Activated effector memory CD4-positive, alpha-beta T cell treated with Interleukin-2 at 50 U/mL for 16 hours (primary cell): ENCODE measurements at regions not wholly inside any gene's neighbourhood (a gene's known extent, or its start where the extent isn't known, plus 50 kb on each side); places are given as distances from the start of the nearest gene placed in this dataset.

ENCODE experiments used
- DNase-seq: peaks from one replicate; pipeline ENCODE4 v3.0.0-alpha.2; 2020

- DNase-seq: no peak
Observed at GRCh38 chr7:17054206-17054605, 172.4 kb upstream of the AGR3 start.

- no peak for DNase-seq
Observed at GRCh38 chr7:17054836-17055235, 173.1 kb upstream of the AGR3 start.

DNA sequence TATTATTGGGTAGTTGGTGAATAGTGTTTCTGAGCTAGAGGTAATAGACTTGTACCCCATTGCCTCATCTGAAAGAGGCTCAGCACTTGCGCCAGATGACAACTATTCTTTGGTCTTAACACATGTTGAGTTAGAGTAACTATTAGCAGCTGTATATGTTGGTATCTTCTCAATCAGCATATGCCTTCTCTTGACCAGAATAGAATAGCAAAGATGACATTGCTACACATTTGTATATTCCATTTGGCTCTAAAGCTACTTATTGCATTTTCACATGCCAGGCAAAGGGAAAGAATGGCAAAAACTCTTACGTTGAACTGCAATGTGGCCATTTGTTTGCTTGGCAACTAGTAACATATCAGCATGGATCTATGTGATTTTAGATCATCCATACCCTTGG is 173.8 kb upstream of the AGR3 start:
- DNase-seq: no peak

GRCh38 chr7:17056491-17057142 is 174.8 kb upstream of the AGR3 start:
- DNase-seq: no peak

DNA sequence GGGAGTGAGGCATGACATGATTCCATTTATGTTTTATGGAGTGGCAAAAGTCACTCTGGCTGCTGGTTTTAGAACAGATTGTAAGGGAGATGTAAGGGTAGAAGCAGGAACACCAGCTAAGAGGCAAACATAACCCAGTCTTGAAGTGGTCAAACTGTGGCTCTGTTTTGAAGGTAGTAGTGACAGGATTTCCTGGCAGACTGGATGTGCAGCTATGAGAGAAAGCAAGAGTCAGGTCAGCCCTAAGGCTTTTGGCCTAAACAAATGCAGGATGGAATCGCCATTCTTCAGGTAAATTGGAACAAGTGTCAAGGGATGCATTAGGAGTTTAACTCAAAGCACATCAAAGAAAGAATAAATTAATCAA is 175.3 kb upstream of the AGR3 start:
- no peak for DNase-seq

- DNase-seq: no peak
Observed at GRCh38 chr7:17058568-17058967, 176.8 kb upstream of the AGR3 start.

GRCh38 chr7:17060051-17060450 is 178.3 kb upstream of the AGR3 start:
- DNase-seq: no peak

- no peak for DNase-seq
Observed at GRCh38 chr7:17061443-17061842, 179.7 kb upstream of the AGR3 start.

DNA sequence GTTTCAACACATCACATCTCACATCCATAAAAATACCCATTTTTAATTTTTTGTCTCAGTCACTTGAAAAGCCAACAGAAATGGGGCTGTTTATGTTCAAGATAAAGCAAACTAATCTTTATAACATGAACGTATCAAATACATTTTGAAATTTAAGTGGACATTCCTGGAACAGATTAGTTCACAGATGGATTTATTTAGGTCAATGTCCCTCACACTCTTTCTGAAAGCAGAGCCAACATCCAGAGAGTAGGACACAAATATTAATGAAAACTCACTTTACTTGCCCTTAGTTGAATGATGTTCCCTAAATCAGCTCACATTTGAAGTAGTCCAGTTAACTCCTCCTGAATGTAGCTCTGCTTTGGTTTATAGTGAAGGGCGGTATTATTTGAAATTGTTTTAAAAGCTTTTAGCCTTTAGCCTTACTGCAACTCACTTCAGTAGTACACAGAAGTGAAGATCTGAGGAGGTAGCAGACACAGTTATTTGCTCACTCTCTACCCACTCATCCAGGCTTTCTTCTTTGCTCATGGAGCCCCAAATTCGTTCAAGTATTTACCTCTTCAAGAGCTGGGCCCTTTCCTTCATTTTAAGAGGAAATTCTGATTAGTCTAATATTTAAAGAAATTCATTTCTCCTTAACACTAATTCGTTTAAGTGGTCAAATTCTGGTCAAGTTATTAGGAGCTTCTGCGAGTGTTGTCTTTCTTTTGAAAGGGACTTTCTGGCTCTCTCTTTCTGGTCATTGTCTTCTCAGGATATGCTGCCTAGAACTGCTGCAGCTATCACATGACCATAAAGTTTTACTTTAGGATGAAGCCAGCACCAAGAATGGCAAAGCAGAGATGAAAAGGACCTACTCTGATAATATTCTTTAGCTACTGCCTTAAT is 180.6 kb upstream of the AGR3 start:
- no peak for DNase-seq

DNA sequence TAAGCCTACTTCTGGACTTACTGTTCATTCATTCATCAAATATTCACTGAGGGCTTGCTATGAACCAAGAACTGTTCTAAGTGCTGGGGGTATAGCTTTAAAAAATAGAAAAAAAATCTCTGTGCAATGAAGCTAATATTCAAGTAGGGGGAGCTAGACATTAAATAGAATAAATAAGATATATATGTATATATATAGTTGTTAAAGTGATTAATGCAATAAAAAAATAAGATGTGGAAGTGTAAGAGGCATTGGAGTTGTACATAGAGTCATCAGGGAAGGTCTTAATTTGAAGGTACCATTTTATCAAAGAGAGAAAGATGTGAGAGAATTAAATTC is 181.2 kb upstream of the AGR3 start:
- no peak for DNase-seq

- DNase-seq: no peak
Observed at GRCh38 chr7:17067691-17068090, 185.9 kb upstream of the AGR3 start.

- no peak for DNase-seq
Observed at GRCh38 chr7:17069146-17069545, 187.4 kb upstream of the AGR3 start.

DNA sequence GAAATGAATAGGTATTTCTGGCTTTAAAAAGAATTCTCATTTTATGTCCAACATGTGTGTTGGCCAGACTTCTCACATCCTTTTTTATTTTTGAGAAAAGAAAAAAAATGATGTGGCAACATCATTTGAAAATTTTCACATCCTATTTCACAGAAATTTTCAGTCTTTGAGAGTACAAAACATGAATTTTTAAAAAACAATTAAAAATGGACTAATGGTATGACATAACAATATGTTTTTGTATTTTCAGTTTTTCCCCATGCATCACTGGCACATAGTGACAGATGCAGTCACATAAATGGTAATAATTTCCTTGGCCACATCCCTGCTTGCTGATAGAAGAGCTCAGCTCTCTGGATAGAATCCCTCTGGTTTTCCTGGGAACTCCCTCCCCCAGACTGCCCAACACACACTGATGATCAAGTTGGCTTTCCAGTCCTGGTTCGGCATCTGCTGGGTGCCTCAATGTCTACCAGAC is 188.5 kb upstream of the AGR3 start:
- no peak for DNase-seq

DNA sequence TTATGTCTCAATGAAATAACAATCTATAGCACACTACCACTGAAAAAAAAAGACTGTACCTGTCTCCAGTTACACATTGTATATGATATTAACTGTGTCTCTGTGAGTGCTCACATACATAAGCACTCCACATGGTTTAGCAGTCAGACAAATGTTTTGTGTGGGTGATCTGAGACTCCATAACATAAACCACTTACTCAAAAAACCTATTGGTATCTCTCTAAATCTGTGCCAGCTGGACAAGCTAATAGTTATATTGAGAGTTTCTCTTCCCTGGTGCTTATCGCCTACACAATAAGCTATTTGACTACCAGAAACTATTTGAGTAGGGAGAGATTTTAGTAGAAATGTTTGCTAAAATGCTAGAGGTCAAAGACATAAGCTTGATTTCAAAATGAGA is 190.1 kb upstream of the AGR3 start:
- DNase-seq: no peak

- no peak for DNase-seq
Observed at GRCh38 chr7:17075601-17076255, 193.9 kb upstream of the AGR3 start.

- no peak for DNase-seq
Observed at GRCh38 chr7:17078298-17078697, 196.5 kb upstream of the AGR3 start.

DNA sequence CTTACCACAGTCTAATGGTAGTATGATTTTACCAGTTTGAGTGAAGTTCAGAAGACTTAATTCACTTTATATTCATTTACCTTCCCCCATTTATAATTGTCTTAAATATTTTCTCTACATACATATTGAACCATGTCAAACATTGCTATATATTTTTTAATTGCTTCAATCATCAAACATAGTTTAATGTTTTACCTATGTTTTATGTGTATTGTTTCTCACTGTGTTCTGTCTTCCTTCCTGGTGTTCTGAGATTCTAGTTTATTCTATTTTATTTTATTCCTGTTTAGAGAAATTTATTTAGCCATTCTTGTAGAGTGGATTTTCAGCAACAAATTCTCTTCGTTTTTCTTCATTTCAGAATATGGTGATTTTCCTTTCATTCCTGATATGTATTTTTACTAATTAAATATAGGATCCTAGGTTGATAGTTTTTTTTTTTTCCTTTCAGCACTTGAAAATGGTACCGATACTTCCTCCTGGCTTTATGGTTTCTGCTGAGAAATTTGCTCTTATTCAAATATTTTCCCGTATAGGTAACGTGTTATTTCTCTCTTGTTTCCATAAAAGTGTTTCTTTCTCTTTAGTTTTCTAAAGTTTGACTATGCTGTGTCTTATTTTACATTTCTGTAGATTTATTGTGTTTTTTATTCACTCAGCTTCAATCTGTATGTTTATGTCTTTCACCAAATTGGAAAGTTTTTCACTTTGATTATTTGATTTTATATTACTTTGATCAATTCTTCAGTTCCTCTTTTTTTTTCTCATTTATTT is 201.8 kb upstream of the AGR3 start:
- no peak for DNase-seq

DNA sequence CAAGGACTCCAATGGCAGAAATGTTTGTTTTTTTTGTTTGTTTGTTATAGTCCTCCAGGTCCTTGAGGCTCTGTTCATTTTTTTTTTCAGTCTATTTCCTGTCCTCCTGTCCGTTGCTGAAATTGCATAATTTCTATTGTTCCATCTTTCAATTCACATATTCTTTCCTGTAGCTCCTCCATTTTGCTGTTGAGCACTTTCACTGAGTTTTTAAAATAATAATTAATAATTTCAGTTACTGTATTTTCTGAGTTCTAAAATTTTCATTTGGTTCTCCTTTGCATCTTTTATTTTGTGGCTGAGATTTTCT is 202.3 kb upstream of the AGR3 start:
- no peak for DNase-seq

- DNase-seq: no peak
Observed at GRCh38 chr7:17085186-17085585, 203.4 kb upstream of the AGR3 start.

DNA sequence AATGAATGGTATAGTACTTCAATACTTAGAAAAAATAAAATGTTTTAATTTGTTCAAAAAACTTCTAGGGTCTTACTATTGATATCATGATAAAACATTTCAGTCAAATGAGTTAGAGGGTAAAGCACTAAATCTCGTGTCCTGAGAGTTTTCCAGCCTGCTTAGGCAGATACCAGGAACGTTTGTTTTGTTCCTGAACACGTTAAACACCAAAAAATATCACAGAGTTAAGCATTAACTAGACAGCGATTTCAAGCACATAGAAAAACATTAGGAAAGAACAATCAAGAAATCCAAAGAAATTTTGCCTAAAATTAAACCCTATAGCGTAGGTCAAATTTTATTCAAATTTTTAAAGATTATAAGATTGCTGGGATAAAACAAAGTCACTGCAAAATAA is 204.6 kb upstream of the AGR3 start:
- DNase-seq: no peak

DNA sequence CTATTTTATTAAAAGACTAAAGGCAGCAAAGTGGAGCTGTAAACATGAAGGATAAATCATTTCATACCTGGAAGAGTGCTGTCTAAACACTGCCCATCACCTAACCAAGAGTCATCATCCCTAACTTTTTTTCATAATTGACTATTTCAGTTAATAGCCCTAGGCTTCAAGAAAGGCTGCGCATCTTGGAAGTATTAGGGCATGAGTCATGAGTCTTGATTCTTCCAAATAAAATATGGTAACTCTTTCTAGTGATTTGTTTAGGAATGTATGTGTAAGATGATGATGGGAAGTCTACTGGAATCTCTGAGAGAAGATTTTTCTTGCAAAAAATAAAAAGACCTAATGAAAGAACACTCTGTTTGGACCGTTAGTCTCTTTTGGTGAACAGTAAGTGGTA is 207.7 kb upstream of the AHR start:
- no peak for DNase-seq

GRCh38 chr7:17093461-17093860 is 205.0 kb upstream of the AHR start:
- DNase-seq: no peak

- DNase-seq: no peak
Observed at GRCh38 chr7:17094963-17095574, 203.4 kb upstream of the AHR start.
